GM18870 (cell line): ENCODE measurements at regions not wholly inside any gene's neighbourhood (a gene's known extent, or its start where the extent isn't known, plus 50 kb on each side); places are given as distances from the start of the nearest gene placed in this dataset.

ENCODE experiments used
- ATAC-seq: cut with Tn5 transposase; IDR thresholded peaks from one replicate; pipeline ENCODE4 v1.9.1; 2021; ENCODE audit warnings: moderate library complexity; ENCODE audit not compliant: unreplicated experiment

GRCh38 chr4:22030881-22031280 lies 82.3 kb upstream of the KCNIP4 start:
- no peak for ATAC-seq

GRCh38 chr4:22030307-22030706 lies 81.7 kb upstream of the KCNIP4 start:
- ATAC-seq: no peak

- no peak for ATAC-seq
Observed at GRCh38 chr4:22029803-22030202, 81.2 kb upstream of the KCNIP4 start.

- no peak for ATAC-seq
Observed at GRCh38 chr4:22021106-22021505, 72.5 kb upstream of the KCNIP4 start.

GRCh38 chr4:22020129-22020528 lies 71.6 kb upstream of the KCNIP4 start:
- no peak for ATAC-seq

GRCh38 chr4:22019676-22020075 lies 71.1 kb upstream of the KCNIP4 start:
- ATAC-seq: no peak

GRCh38 chr4:22014222-22014741 lies 65.7 kb upstream of the KCNIP4 start:
- no peak for ATAC-seq

GRCh38 chr4:22003878-22004277 lies 55.3 kb upstream of the KCNIP4 start:
- ATAC-seq: no peak
